GM23338 (cell line): ENCODE measurements at regions not wholly inside any gene's neighbourhood (a gene's known extent, or its start where the extent isn't known, plus 50 kb on each side); places are given as distances from the start of the nearest gene placed in this dataset.

Experiments used
- ATAC-seq: fragments of 200-7000 bp; cut with Tn5 transposase; 3 replicates; pipeline ENCODE4 v1.9.1; 2020
- DNase-seq: peaks from one replicate; pipeline ENCODE4 v3.0.0-alpha.2; 2015; ENCODE audit warnings: low spot score
- H2AFZ ChIP-seq: fragments of 200-600 bp; sonication (generic); 2 replicates; pipeline ENCODE4 v1.8.0; 2016; ENCODE audit warnings: antibody characterized with exemption, mild to moderate bottlenecking, moderate library complexity
- H3F3A ChIP-seq: fragments of 200-600 bp; sonication (generic); replicated peaks from 2 replicates; pipeline ENCODE4 v1.8.0; 2017; ENCODE audit warnings: antibody characterized with exemption, mixed run types, low read depth
- H3K27ac ChIP-seq: fragments of 200-600 bp; sonication (generic); 2 replicates; pipeline ENCODE4 v1.6.1; 2016; ENCODE audit warnings: low read depth
- H3K27me3 ChIP-seq: fragments of 200-600 bp; sonication (generic); 2 replicates; pipeline ENCODE4 v1.8.0; 2016; ENCODE audit warnings: mild to moderate bottlenecking, mixed run types, moderate library complexity; ENCODE audit not compliant: insufficient read depth
- H3K36me3 ChIP-seq: fragments of 200-600 bp; sonication (generic); 2 replicates; pipeline ENCODE4 v1.8.0; 2016; ENCODE audit warnings: mild to moderate bottlenecking; ENCODE audit not compliant: insufficient read depth
- H3K4me1 ChIP-seq: fragments of 200-600 bp; sonication (generic); 2 replicates; pipeline ENCODE4 v1.8.0; 2016; ENCODE audit warnings: mild to moderate bottlenecking, moderate library complexity; ENCODE audit not compliant: insufficient read depth
- H3K4me2 ChIP-seq: fragments of 200-600 bp; sonication (generic); 2 replicates; pipeline ENCODE4 v1.7.1; 2017; ENCODE audit warnings: mixed run types
- H3K4me3 ChIP-seq: fragments of 200-600 bp; sonication (generic); 2 replicates; pipeline ENCODE4 v1.6.1; 2016; ENCODE audit warnings: mixed run types
- H3K79me2 ChIP-seq: fragments of 200-600 bp; sonication (generic); replicated peaks from 2 replicates; pipeline ENCODE4 v1.8.0; 2017; ENCODE audit warnings: mild to moderate bottlenecking; ENCODE audit not compliant: insufficient read depth
- H3K9me2 ChIP-seq: fragments of 200-600 bp; sonication (generic); 2 replicates; pipeline ENCODE4 v1.8.0; 2017; ENCODE audit not compliant: insufficient read depth
- H4K20me1 ChIP-seq: fragments of 200-600 bp; sonication (generic); replicated peaks from 2 replicates; pipeline ENCODE4 v1.8.0; 2017; ENCODE audit warnings: mild to moderate bottlenecking; ENCODE audit not compliant: insufficient read depth
- H3K27ac Mint-ChIP-seq: 2 replicates; pipeline ENCODE4 v1.8.0; 2020; ENCODE audit warnings: inconsistent platforms, mild to moderate bottlenecking, moderate library complexity, mixed read lengths
- H3K27me3 Mint-ChIP-seq: 3 replicates; pipeline ENCODE4 v1.8.0; 2022; ENCODE audit warnings: low read depth, mild to moderate bottlenecking, moderate library complexity, mixed read lengths, inconsistent platforms; ENCODE audit not compliant: insufficient read depth, poor library complexity
- H3K36me3 Mint-ChIP-seq: 3 replicates; pipeline ENCODE4 v1.8.0; 2021; ENCODE audit warnings: low read depth, mild to moderate bottlenecking, inconsistent platforms, moderate library complexity, mixed read lengths
- H3K4me1 Mint-ChIP-seq: 3 replicates; pipeline ENCODE4 v1.8.0; 2020; ENCODE audit warnings: mild to moderate bottlenecking, inconsistent platforms, mixed read lengths
- H3K4me3 Mint-ChIP-seq: 3 replicates; pipeline ENCODE4 v1.8.0; 2021; ENCODE audit warnings: moderate library complexity, mild to moderate bottlenecking, inconsistent platforms, mixed read lengths
- H3K9me3 Mint-ChIP-seq: 3 replicates; pipeline ENCODE4 v1.8.0; 2020; ENCODE audit warnings: moderate library complexity, mild to moderate bottlenecking, inconsistent platforms, mixed read lengths
- CREB1 ChIP-seq: fragments of 250-450 bp; sonication (Bioruptor Pico); IDR thresholded peaks from 2 replicates; pipeline ENCODE4 v1.5.0; 2020; ENCODE audit warnings: low read depth, mild to moderate bottlenecking, moderate library complexity
- EZH2 ChIP-seq: fragments of 200-600 bp; sonication (generic); IDR thresholded peaks from one replicate; pipeline ENCODE4 v1.8.0; 2017; ENCODE audit warnings: antibody characterized with exemption, mild to moderate bottlenecking, low read depth; ENCODE audit not compliant: unreplicated experiment
- EZH2phosphoT487 ChIP-seq: fragments of 200-600 bp; sonication (generic); IDR thresholded peaks from one replicate; pipeline ENCODE4 v1.8.1; 2018; ENCODE audit warnings: antibody characterized with exemption; ENCODE audit not compliant: unreplicated experiment
- JUNB ChIP-seq: IDR thresholded peaks from one replicate; pipeline ENCODE4 v1.6.1; 2016; ENCODE audit warnings: antibody characterized with exemption; ENCODE audit not compliant: unreplicated experiment
- NANOG ChIP-seq: IDR thresholded peaks from 2 replicates; pipeline ENCODE4 v1.6.1; 2016; ENCODE audit warnings: antibody characterized with exemption, borderline replicate concordance
- POLR2AphosphoS5 ChIP-seq: IDR thresholded peaks from 2 replicates; pipeline ENCODE4 v1.6.1; 2016; ENCODE audit warnings: antibody characterized with exemption, low read depth
- REST ChIP-seq: IDR thresholded peaks from one replicate; pipeline ENCODE4 v1.6.1; 2018; ENCODE audit warnings: antibody characterized with exemption; ENCODE audit not compliant: unreplicated experiment
- STAT1 ChIP-seq: IDR thresholded peaks from one replicate; pipeline ENCODE4 v1.6.1; 2016; ENCODE audit warnings: antibody characterized with exemption; ENCODE audit not compliant: unreplicated experiment
- ZNF114 ChIP-seq: fragments of 250-450 bp; sonication (Bioruptor Pico); IDR thresholded peaks from 2 replicates; pipeline ENCODE4 v1.5.0; 2020; ENCODE audit warnings: mild to moderate bottlenecking, moderate library complexity
- ZNF331 ChIP-seq: fragments of 250-450 bp; sonication (Bioruptor Pico); IDR thresholded peaks from 2 replicates; pipeline ENCODE4 v1.5.0; 2020; ENCODE audit warnings: low read depth, mild to moderate bottlenecking, moderate library complexity
- TF ChIP-seq, protein P1 (sequence below), 2 experiments: fragments of 200-600 bp in 1 of 2; sonication (generic) in 1 of 2; conservative IDR thresholded peaks; 2 replicates each; pipeline versions ENCODE4 v1.5.1 to v1.6.1; 2016 to 2017; ENCODE audit warnings: antibody characterized with exemption in 2 of 2, low read depth in 2 of 2, mild to moderate bottlenecking in 2 of 2, moderate library complexity in 1 of 2
- TF ChIP-seq, protein P2 (sequence below): IDR thresholded peaks from 2 replicates; pipeline ENCODE4 v1.6.1; 2016; ENCODE audit warnings: antibody characterized with exemption
- TF ChIP-seq, protein P3 (sequence below): fragments of 250-450 bp; sonication (Bioruptor Pico); IDR thresholded peaks from 2 replicates; pipeline ENCODE4 v1.5.0; 2020; ENCODE audit warnings: mild to moderate bottlenecking, moderate library complexity

DNA sequence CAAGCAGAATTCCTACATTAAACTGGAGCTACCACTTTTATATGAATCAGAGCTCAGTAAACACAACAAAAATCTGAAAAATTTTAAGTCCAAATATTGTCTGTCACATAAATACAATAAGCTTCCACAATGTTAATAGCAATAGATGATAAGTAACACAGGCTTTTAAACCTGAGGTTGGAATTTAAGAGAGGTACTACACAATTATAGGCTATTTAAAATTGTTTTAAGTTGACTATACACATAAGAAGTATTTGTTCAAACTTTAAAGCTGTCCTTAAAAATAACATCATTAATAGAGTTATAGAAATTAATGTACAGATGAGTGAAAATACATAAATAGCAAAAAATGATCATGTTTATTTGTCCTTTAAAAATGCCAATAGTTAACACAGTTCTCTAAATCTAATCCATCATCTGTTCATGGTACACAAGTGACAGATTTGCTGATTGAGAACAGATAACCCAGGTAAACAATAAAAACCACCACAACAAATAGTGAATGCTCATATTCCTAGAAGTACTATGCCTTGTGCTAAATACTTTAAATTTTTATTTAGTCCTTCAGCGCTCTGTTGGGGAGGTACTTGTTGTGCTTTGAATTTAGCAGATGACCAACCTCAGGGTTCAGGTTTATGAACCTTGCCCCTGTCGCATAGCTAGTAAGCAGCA is 382.3 kb upstream of the ID4 start (continued):
- TF ChIP-seq CREB1 (no peak), JUNB (no peak), EZH2 (no peak), ZNF331 (no peak)

DNA sequence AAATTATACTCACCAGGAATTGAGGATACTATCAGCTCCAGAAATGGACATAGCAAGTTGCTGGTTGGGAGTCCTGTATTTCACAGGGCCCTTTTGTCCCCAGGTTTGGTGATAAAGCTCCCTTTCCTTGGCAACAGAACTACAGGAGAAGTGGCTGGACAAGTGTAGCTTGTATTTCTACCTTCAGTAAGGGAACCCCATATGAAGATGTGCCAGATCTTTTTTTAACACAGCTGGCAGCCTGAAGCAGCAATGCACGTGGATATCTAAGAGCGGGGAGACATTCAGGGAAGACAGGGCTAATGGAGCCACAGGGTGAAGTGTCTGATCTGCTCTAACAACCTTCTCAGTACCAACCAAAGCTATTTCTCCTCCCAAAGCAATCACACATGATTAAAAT is 373.9 kb upstream of the ID4 start:
- Histone ChIP-seq H3K36me3 (no peaks in the 10 kb centered on the region; the same call in 1 of the 2 replicates), H3K4me2 (no peak overlapping the region), H3K27me3 (no peaks in the 10 kb centered on the region), H3K4me3 (no peak overlapping the region), H4K20me1 (no peaks in the 10 kb centered on the region), H3K27ac (no peak overlapping the region), H3K9me2 (peaks cover 9% of the 10 kb centered on the region), H3F3A (no peaks in the 10 kb centered on the region), H2AFZ (no peak overlapping the region), H3K4me1 (no peaks in the 10 kb centered on the region), H3K79me2 (no peaks in the 10 kb centered on the region)
- no peaks in the 10 kb centered on the region for H3K9me3 Mint-ChIP-seq
- no peak for DNase-seq
- ATAC-seq = no peak
- no peak for TF ChIP-seq ZNF114
- TF ChIP-seq JUNB = no peak
- TF ChIP-seq NANOG = no peak
- no peak for TF ChIP-seq POLR2AphosphoS5
- TF ChIP-seq, protein P1, sequence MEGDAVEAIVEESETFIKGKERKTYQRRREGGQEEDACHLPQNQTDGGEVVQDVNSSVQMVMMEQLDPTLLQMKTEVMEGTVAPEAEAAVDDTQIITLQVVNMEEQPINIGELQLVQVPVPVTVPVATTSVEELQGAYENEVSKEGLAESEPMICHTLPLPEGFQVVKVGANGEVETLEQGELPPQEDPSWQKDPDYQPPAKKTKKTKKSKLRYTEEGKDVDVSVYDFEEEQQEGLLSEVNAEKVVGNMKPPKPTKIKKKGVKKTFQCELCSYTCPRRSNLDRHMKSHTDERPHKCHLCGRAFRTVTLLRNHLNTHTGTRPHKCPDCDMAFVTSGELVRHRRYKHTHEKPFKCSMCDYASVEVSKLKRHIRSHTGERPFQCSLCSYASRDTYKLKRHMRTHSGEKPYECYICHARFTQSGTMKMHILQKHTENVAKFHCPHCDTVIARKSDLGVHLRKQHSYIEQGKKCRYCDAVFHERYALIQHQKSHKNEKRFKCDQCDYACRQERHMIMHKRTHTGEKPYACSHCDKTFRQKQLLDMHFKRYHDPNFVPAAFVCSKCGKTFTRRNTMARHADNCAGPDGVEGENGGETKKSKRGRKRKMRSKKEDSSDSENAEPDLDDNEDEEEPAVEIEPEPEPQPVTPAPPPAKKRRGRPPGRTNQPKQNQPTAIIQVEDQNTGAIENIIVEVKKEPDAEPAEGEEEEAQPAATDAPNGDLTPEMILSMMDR (conservative IDR thresholded peaks at IDR 0.05; ENCODE audit: low read depth in 2 of 2) = no peak
- no peak for TF ChIP-seq REST
- TF ChIP-seq, protein P2, sequence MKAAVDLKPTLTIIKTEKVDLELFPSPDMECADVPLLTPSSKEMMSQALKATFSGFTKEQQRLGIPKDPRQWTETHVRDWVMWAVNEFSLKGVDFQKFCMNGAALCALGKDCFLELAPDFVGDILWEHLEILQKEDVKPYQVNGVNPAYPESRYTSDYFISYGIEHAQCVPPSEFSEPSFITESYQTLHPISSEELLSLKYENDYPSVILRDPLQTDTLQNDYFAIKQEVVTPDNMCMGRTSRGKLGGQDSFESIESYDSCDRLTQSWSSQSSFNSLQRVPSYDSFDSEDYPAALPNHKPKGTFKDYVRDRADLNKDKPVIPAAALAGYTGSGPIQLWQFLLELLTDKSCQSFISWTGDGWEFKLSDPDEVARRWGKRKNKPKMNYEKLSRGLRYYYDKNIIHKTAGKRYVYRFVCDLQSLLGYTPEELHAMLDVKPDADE = no peak
- no peak for TF ChIP-seq ZNF331
- TF ChIP-seq, protein P3, sequence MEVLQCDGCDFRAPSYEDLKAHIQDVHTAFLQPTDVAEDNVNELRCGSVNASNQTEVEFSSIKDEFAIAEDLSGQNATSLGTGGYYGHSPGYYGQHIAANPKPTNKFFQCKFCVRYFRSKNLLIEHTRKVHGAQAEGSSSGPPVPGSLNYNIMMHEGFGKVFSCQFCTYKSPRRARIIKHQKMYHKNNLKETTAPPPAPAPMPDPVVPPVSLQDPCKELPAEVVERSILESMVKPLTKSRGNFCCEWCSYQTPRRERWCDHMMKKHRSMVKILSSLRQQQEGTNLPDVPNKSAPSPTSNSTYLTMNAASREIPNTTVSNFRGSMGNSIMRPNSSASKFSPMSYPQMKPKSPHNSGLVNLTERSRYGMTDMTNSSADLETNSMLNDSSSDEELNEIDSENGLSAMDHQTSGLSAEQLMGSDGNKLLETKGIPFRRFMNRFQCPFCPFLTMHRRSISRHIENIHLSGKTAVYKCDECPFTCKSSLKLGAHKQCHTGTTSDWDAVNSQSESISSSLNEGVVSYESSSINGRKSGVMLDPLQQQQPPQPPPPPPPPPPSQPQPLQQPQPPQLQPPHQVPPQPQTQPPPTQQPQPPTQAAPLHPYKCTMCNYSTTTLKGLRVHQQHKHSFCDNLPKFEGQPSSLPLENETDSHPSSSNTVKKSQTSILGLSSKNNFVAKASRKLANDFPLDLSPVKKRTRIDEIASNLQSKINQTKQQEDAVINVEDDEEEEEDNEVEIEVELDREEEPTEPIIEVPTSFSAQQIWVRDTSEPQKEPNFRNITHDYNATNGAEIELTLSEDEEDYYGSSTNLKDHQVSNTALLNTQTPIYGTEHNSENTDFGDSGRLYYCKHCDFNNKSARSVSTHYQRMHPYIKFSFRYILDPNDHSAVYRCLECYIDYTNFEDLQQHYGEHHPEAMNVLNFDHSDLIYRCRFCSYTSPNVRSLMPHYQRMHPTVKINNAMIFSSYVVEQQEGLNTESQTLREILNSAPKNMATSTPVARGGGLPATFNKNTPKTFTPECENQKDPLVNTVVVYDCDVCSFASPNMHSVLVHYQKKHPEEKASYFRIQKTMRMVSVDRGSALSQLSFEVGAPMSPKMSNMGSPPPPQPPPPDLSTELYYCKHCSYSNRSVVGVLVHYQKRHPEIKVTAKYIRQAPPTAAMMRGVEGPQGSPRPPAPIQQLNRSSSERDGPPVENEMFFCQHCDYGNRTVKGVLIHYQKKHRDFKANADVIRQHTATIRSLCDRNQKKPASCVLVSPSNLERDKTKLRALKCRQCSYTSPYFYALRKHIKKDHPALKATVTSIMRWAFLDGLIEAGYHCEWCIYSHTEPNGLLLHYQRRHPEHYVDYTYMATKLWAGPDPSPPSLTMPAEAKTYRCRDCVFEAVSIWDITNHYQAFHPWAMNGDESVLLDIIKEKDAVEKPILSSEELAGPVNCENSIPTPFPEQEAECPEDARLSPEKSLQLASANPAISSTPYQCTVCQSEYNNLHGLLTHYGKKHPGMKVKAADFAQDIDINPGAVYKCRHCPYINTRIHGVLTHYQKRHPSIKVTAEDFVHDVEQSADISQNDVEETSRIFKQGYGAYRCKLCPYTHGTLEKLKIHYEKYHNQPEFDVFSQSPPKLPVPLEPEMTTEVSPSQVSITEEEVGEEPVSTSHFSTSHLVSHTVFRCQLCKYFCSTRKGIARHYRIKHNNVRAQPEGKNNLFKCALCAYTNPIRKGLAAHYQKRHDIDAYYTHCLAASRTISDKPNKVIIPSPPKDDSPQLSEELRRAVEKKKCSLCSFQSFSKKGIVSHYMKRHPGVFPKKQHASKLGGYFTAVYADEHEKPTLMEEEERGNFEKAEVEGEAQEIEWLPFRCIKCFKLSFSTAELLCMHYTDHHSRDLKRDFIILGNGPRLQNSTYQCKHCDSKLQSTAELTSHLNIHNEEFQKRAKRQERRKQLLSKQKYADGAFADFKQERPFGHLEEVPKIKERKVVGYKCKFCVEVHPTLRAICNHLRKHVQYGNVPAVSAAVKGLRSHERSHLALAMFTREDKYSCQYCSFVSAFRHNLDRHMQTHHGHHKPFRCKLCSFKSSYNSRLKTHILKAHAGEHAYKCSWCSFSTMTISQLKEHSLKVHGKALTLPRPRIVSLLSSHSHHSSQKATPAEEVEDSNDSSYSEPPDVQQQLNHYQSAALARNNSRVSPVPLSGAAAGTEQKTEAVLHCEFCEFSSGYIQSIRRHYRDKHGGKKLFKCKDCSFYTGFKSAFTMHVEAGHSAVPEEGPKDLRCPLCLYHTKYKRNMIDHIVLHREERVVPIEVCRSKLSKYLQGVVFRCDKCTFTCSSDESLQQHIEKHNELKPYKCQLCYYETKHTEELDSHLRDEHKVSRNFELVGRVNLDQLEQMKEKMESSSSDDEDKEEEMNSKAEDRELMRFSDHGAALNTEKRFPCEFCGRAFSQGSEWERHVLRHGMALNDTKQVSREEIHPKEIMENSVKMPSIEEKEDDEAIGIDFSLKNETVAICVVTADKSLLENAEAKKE (CRISPR knock-in tag) = no peak
- TF ChIP-seq CREB1 = no peak
- TF ChIP-seq EZH2phosphoT487 = no peak
- no peak for TF ChIP-seq STAT1
- no peak for TF ChIP-seq EZH2
- no peak overlapping the region for H3K27ac Mint-ChIP-seq
- peaks cover 2% of the 10 kb centered on the region for H3K27me3 Mint-ChIP-seq
- no peaks in the 10 kb centered on the region for H3K36me3 Mint-ChIP-seq
- no peak overlapping the region for H3K4me3 Mint-ChIP-seq
- H3K4me1 Mint-ChIP-seq = peaks cover 3% of the 10 kb centered on the region; the same call in 1 of the 3 replicates
